Astrocyte (in vitro differentiated cells and primary cell): ENCODE measurements at regions not wholly inside any gene's neighbourhood (a gene's known extent, or its start where the extent isn't known, plus 50 kb on each side); places are given as distances from the start of the nearest gene placed in this dataset.

Experiments
- DNase-seq: peaks from one replicate; pipeline ENCODE4 v3.0.0-alpha.2; 2010; ENCODE audit warnings: low read depth
- FAIRE-seq: peaks from 2 replicates; lab custom pipeline; 2011; peaks lifted over from hg19 to GRCh38; lab: Jason Lieb, UNC
- H2AFZ ChIP-seq: 2 replicates; pipeline ENCODE4 v1.6.0; 2012; ENCODE audit warnings: low read depth, low read length, inconsistent platforms
- H3K27ac ChIP-seq: 2 replicates; pipeline ENCODE4 v1.5.1; 2011; ENCODE audit warnings: low read depth, low read length, inconsistent platforms
- H3K27me3 ChIP-seq: 2 replicates; pipeline ENCODE4 v1.6.0; 2011; ENCODE audit warnings: low read length, inconsistent platforms; ENCODE audit not compliant: insufficient read depth
- H3K36me3 ChIP-seq: 2 replicates; pipeline ENCODE4 v1.5.1; 2011; ENCODE audit warnings: low read length, inconsistent platforms; ENCODE audit not compliant: insufficient read depth
- H3K4me1 ChIP-seq: 2 replicates; pipeline ENCODE4 v1.5.1; 2011; ENCODE audit warnings: low read length, inconsistent platforms; ENCODE audit not compliant: insufficient read depth
- H3K4me2 ChIP-seq: 2 replicates; pipeline ENCODE4 v1.6.0; 2012; ENCODE audit warnings: low read length, inconsistent platforms
- H3K4me3 ChIP-seq: 2 replicates; pipeline ENCODE4 v1.5.1; 2011; ENCODE audit warnings: low read depth, mild to moderate bottlenecking, low read length, inconsistent platforms; ENCODE audit not compliant: insufficient read depth
- H3K79me2 ChIP-seq: 2 replicates; pipeline ENCODE4 v1.6.0; 2012; ENCODE audit warnings: mild to moderate bottlenecking, low read length, inconsistent platforms; ENCODE audit not compliant: insufficient read depth
- H3K9ac ChIP-seq: 2 replicates; pipeline ENCODE4 v1.6.0; 2012; ENCODE audit warnings: mild to moderate bottlenecking, low read length, inconsistent platforms
- H3K9me3 ChIP-seq: 2 replicates; pipeline ENCODE4 v1.5.1; 2012; ENCODE audit warnings: low read depth, mild to moderate bottlenecking, low read length, inconsistent platforms; ENCODE audit not compliant: insufficient read depth
- H4K20me1 ChIP-seq: 2 replicates; pipeline ENCODE4 v1.6.0; 2012; ENCODE audit warnings: low read length, inconsistent platforms; ENCODE audit not compliant: insufficient read depth
- H3K27ac Mint-ChIP-seq: one replicate; pipeline ENCODE4 v1.8.0; 2021; ENCODE audit warnings: mild to moderate bottlenecking, mixed read lengths; ENCODE audit not compliant: unreplicated experiment
- H3K27me3 Mint-ChIP-seq: one replicate; pipeline ENCODE4 v1.8.0; 2021; ENCODE audit warnings: low read depth, mixed read lengths; ENCODE audit not compliant: unreplicated experiment
- H3K36me3 Mint-ChIP-seq: one replicate; pipeline ENCODE4 v1.8.0; 2021; ENCODE audit warnings: low read depth, mixed read lengths; ENCODE audit not compliant: unreplicated experiment
- H3K4me1 Mint-ChIP-seq: one replicate; pipeline ENCODE4 v1.8.0; 2021; ENCODE audit warnings: low read depth, mixed read lengths; ENCODE audit not compliant: unreplicated experiment
- H3K4me3 Mint-ChIP-seq: one replicate; pipeline ENCODE4 v1.8.0; 2021; ENCODE audit warnings: mild to moderate bottlenecking, moderate library complexity, mixed read lengths; ENCODE audit not compliant: unreplicated experiment
- H3K9me3 Mint-ChIP-seq: one replicate; pipeline ENCODE4 v1.8.0; 2021; ENCODE audit warnings: mild to moderate bottlenecking, mixed read lengths; ENCODE audit not compliant: unreplicated experiment
- CTCF ChIP-seq: IDR thresholded peaks from 2 replicates; pipeline ENCODE4 v1.5.1; 2011; ENCODE audit warnings: low read depth, mild to moderate bottlenecking, inconsistent platforms, low read length, moderate library complexity; ENCODE audit not compliant: insufficient read depth
- EZH2 ChIP-seq: IDR thresholded peaks from 2 replicates; pipeline ENCODE4 v1.6.1; 2012; ENCODE audit warnings: mild to moderate bottlenecking, low read length, inconsistent platforms; ENCODE audit not compliant: insufficient read depth

- H3K27ac ChIP-seq: no peak overlapping the region
- Mint-ChIP-seq H3K36me3 (no peaks in the 10 kb centered on the region), H3K9me3 (no peaks in the 10 kb centered on the region), H3K27ac (no peak overlapping the region), H3K27me3 (no peaks in the 10 kb centered on the region), H3K4me3 (no peak overlapping the region), H3K4me1 (peaks cover 22% of the 10 kb centered on the region)
- H3K4me3 ChIP-seq: no peak overlapping the region
- peaks cover 3% of the 10 kb centered on the region for H3K4me1 ChIP-seq
- H2AFZ ChIP-seq: no peak overlapping the region
- no peaks in the 10 kb centered on the region for H3K9me3 ChIP-seq
- DNase-seq (no peak), FAIRE-seq (no peak)
- H3K4me2 ChIP-seq: no peak overlapping the region
- no peaks in the 10 kb centered on the region for H3K79me2 ChIP-seq
- no peak overlapping the region for H3K9ac ChIP-seq
- no peaks in the 10 kb centered on the region for H3K36me3 ChIP-seq
- H3K27me3 ChIP-seq: no peaks in the 10 kb centered on the region
- no peaks in the 10 kb centered on the region for H4K20me1 ChIP-seq
- no peak for TF ChIP-seq EZH2
- TF ChIP-seq CTCF: no peak
Measured at GRCh38 chr4:11736978-11737377, 308.3 kb upstream of the HS3ST1 start.

- H3K4me3 ChIP-seq: no peak overlapping the region
- no peaks in the 10 kb centered on the region for H3K4me1 ChIP-seq
- H3K9ac ChIP-seq: no peak overlapping the region
- no peak overlapping the region for H3K27ac ChIP-seq
- H3K36me3 ChIP-seq: no peaks in the 10 kb centered on the region
- no peak overlapping the region for H3K4me3 Mint-ChIP-seq
- no peak overlapping the region for H2AFZ ChIP-seq
- no peak for TF ChIP-seq CTCF
- no peak for TF ChIP-seq EZH2
- no peaks in the 10 kb centered on the region for H3K36me3 Mint-ChIP-seq
- peak overlapping the region; percentile 14 for H3K27ac Mint-ChIP-seq
- no peaks in the 10 kb centered on the region for H3K27me3 Mint-ChIP-seq
- no peaks in the 10 kb centered on the region for H3K27me3 ChIP-seq
- no peaks in the 10 kb centered on the region for H4K20me1 ChIP-seq
- peak; percentile 38 for DNase-seq
- H3K4me2 ChIP-seq: no peak overlapping the region
- no peaks in the 10 kb centered on the region for H3K9me3 Mint-ChIP-seq
- H3K79me2 ChIP-seq: no peaks in the 10 kb centered on the region
- peaks cover 13% of the 10 kb centered on the region for H3K4me1 Mint-ChIP-seq
- no peak for FAIRE-seq
- H3K9me3 ChIP-seq: no peaks in the 10 kb centered on the region
Measured at GRCh38 chr4:11735651-11736050, 307.0 kb upstream of the HS3ST1 start.

GRCh38 chr4:11732155-11732554, 303.5 kb upstream of the HS3ST1 start:
- Histone ChIP-seq H3K79me2 (no peaks in the 10 kb centered on the region), H2AFZ (no peak overlapping the region), H3K9me3 (no peaks in the 10 kb centered on the region), H4K20me1 (no peaks in the 10 kb centered on the region), H3K27me3 (no peaks in the 10 kb centered on the region), H3K9ac (no peak overlapping the region), H3K4me1 (no peaks in the 10 kb centered on the region), H3K36me3 (no peaks in the 10 kb centered on the region), H3K27ac (no peak overlapping the region), H3K4me2 (no peak overlapping the region), H3K4me3 (no peak overlapping the region)
- H3K27ac Mint-ChIP-seq: no peak overlapping the region
- H3K4me3 Mint-ChIP-seq: no peak overlapping the region
- FAIRE-seq (no peak), DNase-seq (no peak)
- TF ChIP-seq CTCF (no peak), EZH2 (no peak)
- H3K9me3 Mint-ChIP-seq: no peaks in the 10 kb centered on the region
- H3K27me3 Mint-ChIP-seq: no peaks in the 10 kb centered on the region
- peaks cover 12% of the 10 kb centered on the region for H3K4me1 Mint-ChIP-seq
- no peaks in the 10 kb centered on the region for H3K36me3 Mint-ChIP-seq
